LNCAP (cell line): ENCODE measurements at regions not wholly inside any gene's neighbourhood (a gene's known extent, or its start where the extent isn't known, plus 50 kb on each side); places are given as distances from the start of the nearest gene placed in this dataset.

Source experiments
- CTCF ChIP-seq: fragments of 450-650 bp; IDR thresholded peaks from 2 replicates; pipeline ENCODE4 v1.5.1; 2017; ENCODE audit warnings: mild to moderate bottlenecking

- no peak for TF ChIP-seq CTCF
These were observed 89.4 kb upstream of the TJP1 start for GRCh38 chr15:29911705-29912104.

- TF ChIP-seq CTCF: no peak
These were observed 87.8 kb upstream of the TJP1 start for GRCh38 chr15:29910068-29910467.

GRCh38 chr15:29904757-29905417, 82.6 kb upstream of the TJP1 start:
- TF ChIP-seq CTCF: no peak

- TF ChIP-seq CTCF: no peak
These were observed 81.7 kb upstream of the TJP1 start for GRCh38 chr15:29903785-29904464.

- TF ChIP-seq CTCF: no peak
These were observed 80.8 kb upstream of the TJP1 start for GRCh38 chr15:29903028-29903427.

- TF ChIP-seq CTCF: no peak
These were observed 78.2 kb upstream of the TJP1 start for GRCh38 chr15:29900237-29901189.

GRCh38 chr15:29896062-29896461, 73.8 kb upstream of the TJP1 start:
- TF ChIP-seq CTCF: no peak
